ENCODE measurements at regions not wholly inside any gene's neighbourhood (a gene's known extent, or its start where the extent isn't known, plus 50 kb on each side); places are given as distances from the start of the nearest gene placed in this dataset.

DNA sequence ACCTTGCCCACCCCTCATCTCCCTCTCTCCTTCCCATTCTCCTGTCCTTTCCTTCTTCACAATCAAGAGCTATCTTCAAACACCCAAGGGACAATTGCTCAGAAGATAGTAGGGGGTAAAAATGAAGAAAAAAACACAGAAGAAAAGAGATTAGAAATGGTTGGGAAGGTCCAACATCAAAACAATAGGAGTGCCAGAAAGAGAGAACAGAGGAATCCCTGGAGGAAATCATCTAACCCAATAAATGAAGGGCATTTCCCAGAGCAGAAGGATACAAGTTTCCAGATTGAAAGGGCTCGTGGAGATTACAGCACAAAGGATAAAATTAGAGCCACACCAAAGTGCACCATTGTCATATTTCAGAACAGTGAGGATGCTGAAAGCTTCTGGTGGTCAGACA lies 145.6 kb downstream of the OAT start:
- no TSS peak for BruUV-seq (replicated peaks)
- Histone ChIP-seq H3K36me3 (ENCODE audit: control insufficient read depth in 1 of 2, insufficient read depth in 2 of 2, low read length in 2 of 2) (no peaks in the 10 kb centered on the region), H3K27ac (ENCODE audit: low read depth, low read length) (no peak overlapping the region), H3K4me2 (ENCODE audit: low read length) (no peak overlapping the region), H3K9ac (ENCODE audit: low read length) (no peak overlapping the region), H3K9me3 (ENCODE audit: control insufficient read depth in 1 of 2, insufficient read depth in 1 of 2, low read depth in 1 of 2, low read length in 2 of 2) (peaks cover 6 to 12% of the 10 kb centered on the region in 2 experiments; a peak in 2 of 4 replicates), H3K4me1 (ENCODE audit: control insufficient read depth in 1 of 2, insufficient read depth in 2 of 2, low read length in 2 of 2) (no peaks in the 10 kb centered on the region), H2AFZ (ENCODE audit: low read depth, low read length, poor library complexity, severe bottlenecking) (no peak overlapping the region), H3K27me3 (ENCODE audit: insufficient read depth, low read length) (no peaks in the 10 kb centered on the region), H3K79me2 (ENCODE audit: insufficient read depth, low read length) (no peaks in the 10 kb centered on the region), H4K20me1 (ENCODE audit: insufficient read depth) (no peaks in the 10 kb centered on the region), H3K4me3 (replicated peaks in 1 of 2; ENCODE audit: low read depth in 1 of 2, low read length in 2 of 2) (no peak overlapping the region), H3K9me2 (ENCODE audit: insufficient read depth) (no peaks in the 10 kb centered on the region)
- intact Hi-C loops (cut with micrococcal nuclease): no loop called here
- DNase-seq (ENCODE audit: low read depth, low spot score) (no peak), ATAC-seq (no peak)
- ChIA-PET POLR2A (no interaction called here), RAD21 (ENCODE audit: low non-redundant PET in 1 of 2, low total read pairs in 2 of 2, uncharacterized antibody in 2 of 2, unreplicated experiment in 2 of 2) (no interaction called here), CTCF (no interaction called here)
- TF ChIP-seq CBX3 (IDR thresholded peaks at IDR 0.05; ENCODE audit: low read depth) (peak; percentile 38; the same call in 1 of the 2 replicates), FOSL1 (IDR thresholded peaks at IDR 0.05; ENCODE audit: low read depth) (no peak), YY1 (IDR thresholded peaks at IDR 0.05; ENCODE audit: extremely low read depth, insufficient replicate concordance, low read depth, low read length) (no peak), POLR2AphosphoS5 (IDR thresholded peaks at IDR 0.05; ENCODE audit: low read depth, low read length) (no peak), TCF7L2 (IDR thresholded peaks at IDR 0.05; ENCODE audit: borderline replicate concordance, extremely low read depth, insufficient read depth, insufficient read length) (no peak), ZFX (IDR thresholded peaks at IDR 0.05) (no peak)
- TF ChIP-seq, protein P1, sequence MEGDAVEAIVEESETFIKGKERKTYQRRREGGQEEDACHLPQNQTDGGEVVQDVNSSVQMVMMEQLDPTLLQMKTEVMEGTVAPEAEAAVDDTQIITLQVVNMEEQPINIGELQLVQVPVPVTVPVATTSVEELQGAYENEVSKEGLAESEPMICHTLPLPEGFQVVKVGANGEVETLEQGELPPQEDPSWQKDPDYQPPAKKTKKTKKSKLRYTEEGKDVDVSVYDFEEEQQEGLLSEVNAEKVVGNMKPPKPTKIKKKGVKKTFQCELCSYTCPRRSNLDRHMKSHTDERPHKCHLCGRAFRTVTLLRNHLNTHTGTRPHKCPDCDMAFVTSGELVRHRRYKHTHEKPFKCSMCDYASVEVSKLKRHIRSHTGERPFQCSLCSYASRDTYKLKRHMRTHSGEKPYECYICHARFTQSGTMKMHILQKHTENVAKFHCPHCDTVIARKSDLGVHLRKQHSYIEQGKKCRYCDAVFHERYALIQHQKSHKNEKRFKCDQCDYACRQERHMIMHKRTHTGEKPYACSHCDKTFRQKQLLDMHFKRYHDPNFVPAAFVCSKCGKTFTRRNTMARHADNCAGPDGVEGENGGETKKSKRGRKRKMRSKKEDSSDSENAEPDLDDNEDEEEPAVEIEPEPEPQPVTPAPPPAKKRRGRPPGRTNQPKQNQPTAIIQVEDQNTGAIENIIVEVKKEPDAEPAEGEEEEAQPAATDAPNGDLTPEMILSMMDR (IDR thresholded peaks at IDR 0.05 in 2 of 3, conservative IDR thresholded peaks at IDR 0.05 in 1 of 3; ENCODE audit: borderline replicate concordance in 1 of 3, insufficient read depth in 1 of 3, low read depth in 2 of 3, low read length in 2 of 3): no peak
- TF ChIP-seq, protein P2, sequence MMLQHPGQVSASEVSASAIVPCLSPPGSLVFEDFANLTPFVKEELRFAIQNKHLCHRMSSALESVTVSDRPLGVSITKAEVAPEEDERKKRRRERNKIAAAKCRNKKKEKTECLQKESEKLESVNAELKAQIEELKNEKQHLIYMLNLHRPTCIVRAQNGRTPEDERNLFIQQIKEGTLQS (IDR thresholded peaks at IDR 0.05): no peak

GRCh38 chr10:124271676-124272075 lies 147.0 kb downstream of the OAT start:
- H3K79me2 ChIP-seq (ENCODE audit: insufficient read depth, low read length): no peaks in the 10 kb centered on the region
- ChIA-PET CTCF (no interaction called here), POLR2A (no interaction called here), RAD21 (ENCODE audit: low non-redundant PET in 1 of 2, low total read pairs in 2 of 2, uncharacterized antibody in 2 of 2, unreplicated experiment in 2 of 2) (no interaction called here)
- ATAC-seq: no peak
- no peaks in the 10 kb centered on the region for H3K27me3 ChIP-seq (ENCODE audit: insufficient read depth, low read length)
- no peak overlapping the region for H3K4me2 ChIP-seq (ENCODE audit: low read length)
- no peak overlapping the region for H3K27ac ChIP-seq (ENCODE audit: low read depth, low read length)
- no TSS peak for BruUV-seq (replicated peaks)
- no peak overlapping the region for H2AFZ ChIP-seq (ENCODE audit: low read depth, low read length, poor library complexity, severe bottlenecking)
- intact Hi-C loops (cut with micrococcal nuclease): no loop called here
- TF ChIP-seq EZH2 (IDR thresholded peaks at IDR 0.05): no peak
- H3K9me2 ChIP-seq (ENCODE audit: insufficient read depth): no peaks in the 10 kb centered on the region
- H4K20me1 ChIP-seq (ENCODE audit: insufficient read depth): no peaks in the 10 kb centered on the region
- no peak overlapping the region for H3K9ac ChIP-seq (ENCODE audit: low read length)
- H3K4me1 ChIP-seq (ENCODE audit: control insufficient read depth in 1 of 2, insufficient read depth in 2 of 2, low read length in 2 of 2): peaks cover 0 to 3% of the 10 kb centered on the region in 2 experiments; a peak in 1 of 4 replicates
- H3K36me3 ChIP-seq (ENCODE audit: control insufficient read depth in 1 of 2, insufficient read depth in 2 of 2, low read length in 2 of 2): no peaks in the 10 kb centered on the region
- no peak overlapping the region for H3K4me3 ChIP-seq (replicated peaks in 1 of 2; ENCODE audit: low read depth in 1 of 2, low read length in 2 of 2)
- no peak for DNase-seq (ENCODE audit: low read depth, low spot score)
- H3K9me3 ChIP-seq (ENCODE audit: control insufficient read depth in 1 of 2, insufficient read depth in 1 of 2, low read depth in 1 of 2, low read length in 2 of 2): peaks cover 6 to 12% of the 10 kb centered on the region in 2 experiments; a peak in 2 of 4 replicates
